ENCODE measurements at regions not wholly inside any gene's neighbourhood (a gene's known extent, or its start where the extent isn't known, plus 50 kb on each side); places are given as distances from the start of the nearest gene placed in this dataset.

DNA sequence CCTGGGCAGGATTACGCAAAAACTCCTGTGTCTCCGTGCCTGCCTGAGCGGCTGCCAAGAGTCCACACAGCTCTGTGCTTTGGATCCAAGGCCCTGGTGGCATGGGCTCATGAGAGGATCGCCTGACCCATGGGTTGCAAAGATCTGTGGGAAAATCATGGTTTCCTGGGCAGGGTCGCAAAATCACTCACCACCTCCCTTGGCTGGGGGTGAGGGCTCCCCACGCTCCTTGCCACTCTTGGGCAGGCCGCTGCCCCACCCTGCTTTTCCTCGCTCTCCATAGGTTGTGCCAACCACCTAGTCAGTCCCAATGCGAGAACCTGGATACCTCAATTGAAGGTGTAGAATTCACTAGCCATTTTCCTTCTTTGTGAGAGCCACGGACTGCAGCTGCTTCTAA is 66.5 kb upstream of the MAGEB18 start:
- no peak for DNase-seq
- in situ Hi-C loops (cut with MboI), result no loop called here
- H3K27me3 ChIP-seq (replicated peaks; ENCODE audit: insufficient read depth), result no peaks in the 10 kb centered on the region
- H3K9ac ChIP-seq, result no peak overlapping the region
- no peaks in the 10 kb centered on the region for H3K79me2 ChIP-seq (ENCODE audit: insufficient read depth)
- no peaks in the 10 kb centered on the region for H4K20me1 ChIP-seq (ENCODE audit: insufficient read depth)
- no peaks in the 10 kb centered on the region for H3K9me2 ChIP-seq (ENCODE audit: insufficient read depth)
- H3K27ac ChIP-seq, result no peak overlapping the region
- no peak for TF ChIP-seq EZH2 (IDR thresholded peaks at IDR 0.05; ENCODE audit: insufficient read depth, poor library complexity, severe bottlenecking)
- no peak for TF ChIP-seq EZH2phosphoT487 (IDR thresholded peaks at IDR 0.05; ENCODE audit: insufficient read depth, low read depth)
- H2AFZ ChIP-seq, result no peak overlapping the region
- no peaks in the 10 kb centered on the region for H3K9me3 ChIP-seq (ENCODE audit: low read depth)
- H3F3A ChIP-seq (ENCODE audit: insufficient read depth), result no peaks in the 10 kb centered on the region
- H3K4me2 ChIP-seq (ENCODE audit: unreplicated experiment), result no peak overlapping the region
- 24 to 32% methylated on average over 5 to 6 of the region's 10 CpGs for WGBS, 2 experiments (ENCODE audit: low coverage in 1 of 2, low lambda C conversion rate in 2 of 2, missing lambda C conversion rate in 2 of 2)
- H3K36me3 ChIP-seq (ENCODE audit: low read depth), result no peaks in the 10 kb centered on the region
- no peaks in the 10 kb centered on the region for H3K4me1 ChIP-seq (ENCODE audit: insufficient read depth)
- no peak overlapping the region for H3K4me3 ChIP-seq

DNA sequence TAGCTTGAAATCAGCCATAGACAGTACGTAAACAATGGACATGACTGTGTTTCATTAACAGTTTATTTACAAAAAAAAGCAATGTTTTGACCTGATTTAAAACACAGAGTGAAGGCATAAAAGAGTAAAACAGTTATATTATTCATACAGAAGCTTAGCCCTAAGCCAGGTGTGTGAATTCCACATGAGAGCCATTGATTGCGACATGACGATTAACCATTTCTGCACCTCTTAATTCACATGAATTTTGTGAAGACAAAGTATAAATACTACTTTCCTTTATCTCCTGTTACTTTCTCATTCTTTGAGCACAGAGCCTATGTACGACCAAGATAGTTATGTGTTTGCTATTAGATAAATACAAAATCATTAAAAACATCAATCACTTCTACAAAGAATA is 55.0 kb upstream of the MAGEB18 start:
- Histone ChIP-seq H3K9ac (no peak overlapping the region), H3K9me2 (ENCODE audit: insufficient read depth) (no peaks in the 10 kb centered on the region), H3K27me3 (replicated peaks; ENCODE audit: insufficient read depth) (no peaks in the 10 kb centered on the region), H4K20me1 (ENCODE audit: insufficient read depth) (no peaks in the 10 kb centered on the region), H3K79me2 (ENCODE audit: insufficient read depth) (no peaks in the 10 kb centered on the region), H3K9me3 (ENCODE audit: low read depth) (no peaks in the 10 kb centered on the region), H2AFZ (no peak overlapping the region), H3K4me1 (ENCODE audit: insufficient read depth) (no peaks in the 10 kb centered on the region), H3F3A (ENCODE audit: insufficient read depth) (no peaks in the 10 kb centered on the region), H3K4me2 (ENCODE audit: unreplicated experiment) (no peak overlapping the region), H3K36me3 (ENCODE audit: low read depth) (no peaks in the 10 kb centered on the region), H3K4me3 (no peak overlapping the region), H3K27ac (no peak overlapping the region)
- no peak for DNase-seq
- WGBS, 2 experiments (ENCODE audit: low coverage in 1 of 2, low lambda C conversion rate in 2 of 2, missing lambda C conversion rate in 2 of 2), result 47 to 72% methylated on average over 4 of the region's 4 CpGs
- TF ChIP-seq EZH2phosphoT487 (IDR thresholded peaks at IDR 0.05; ENCODE audit: insufficient read depth, low read depth) (no peak), EZH2 (IDR thresholded peaks at IDR 0.05; ENCODE audit: insufficient read depth, poor library complexity, severe bottlenecking) (no peak)
- in situ Hi-C loops (cut with MboI), result no loop called here
